OCI-LY1 (cell line): ENCODE measurements at regions not wholly inside any gene's neighbourhood (a gene's known extent, or its start where the extent isn't known, plus 50 kb on each side); places are given as distances from the start of the nearest gene placed in this dataset.

ENCODE experiments used
- H2AFZ ChIP-seq: fragments of 200-600 bp; sonication (generic), shearing (Covaris generic); 2 replicates; pipeline ENCODE4 v1.6.0; 2014; ENCODE audit warnings: antibody characterized with exemption, mild to moderate bottlenecking, low read length
- H3F3A ChIP-seq: fragments of 200-600 bp; sonication (generic), shearing (Covaris generic); 2 replicates; pipeline ENCODE4 v1.6.0; 2014; ENCODE audit warnings: mild to moderate bottlenecking, antibody characterized with exemption, low read length, moderate library complexity; ENCODE audit not compliant: insufficient read depth
- H3K27ac ChIP-seq: fragments of 200-600 bp; sonication (generic); 2 replicates; pipeline ENCODE4 v1.5.1; 2014; ENCODE audit warnings: low read length, mixed run types, mild to moderate bottlenecking, low read depth; ENCODE audit not compliant: poor library complexity, severe bottlenecking
- H3K27me3 ChIP-seq: fragments of 200-600 bp; sonication (generic); 2 replicates; pipeline ENCODE4 v1.6.0; 2014; ENCODE audit warnings: antibody characterized with exemption, mild to moderate bottlenecking, low read length, moderate library complexity; ENCODE audit not compliant: insufficient read depth
- H3K36me3 ChIP-seq: fragments of 200-600 bp; sonication (generic); 2 replicates; pipeline ENCODE4 v1.6.1; 2014; ENCODE audit warnings: mild to moderate bottlenecking, antibody characterized with exemption, low read length, moderate library complexity, mixed read lengths; ENCODE audit not compliant: insufficient read depth
- H3K4me1 ChIP-seq: fragments of 200-600 bp; sonication (generic); 2 replicates; pipeline ENCODE4 v1.5.1; 2014; ENCODE audit warnings: mild to moderate bottlenecking, low read length, moderate library complexity; ENCODE audit not compliant: insufficient read depth, severe bottlenecking
- H3K4me2 ChIP-seq: fragments of 200-600 bp; sonication (generic), shearing (Covaris generic); 2 replicates; pipeline ENCODE4 v1.6.1; 2014; ENCODE audit warnings: low read length
- H3K4me3 ChIP-seq: fragments of 200-600 bp; sonication (generic); 2 replicates; pipeline ENCODE4 v1.5.1; 2014; ENCODE audit warnings: low read length, low read depth, mild to moderate bottlenecking, mixed read lengths; ENCODE audit not compliant: poor library complexity, severe bottlenecking
- H3K79me2 ChIP-seq: fragments of 200-600 bp; shearing (Covaris generic); 2 replicates; pipeline ENCODE4 v1.6.1; 2016; ENCODE audit warnings: mixed run types, low read length, mixed read lengths; ENCODE audit not compliant: insufficient read depth
- H3K9ac ChIP-seq: fragments of 200-600 bp; sonication (generic), shearing (Covaris generic); 2 replicates; pipeline ENCODE4 v1.6.1; 2014; ENCODE audit warnings: mild to moderate bottlenecking, low read length, mixed read lengths
- H3K9me2 ChIP-seq: fragments of 200-600 bp; sonication (generic), shearing (Covaris generic); 2 replicates; pipeline ENCODE4 v1.6.1; 2014; ENCODE audit warnings: low read depth, mild to moderate bottlenecking, low read length, mixed read lengths
- H3K9me3 ChIP-seq: fragments of 200-600 bp; shearing (Covaris generic); 2 replicates; pipeline ENCODE4 v1.6.1; 2014; ENCODE audit warnings: low read length, mixed read lengths
- H4K20me1 ChIP-seq: fragments of 200-600 bp; sonication (generic), shearing (Covaris generic); 2 replicates; pipeline ENCODE4 v1.6.0; 2016; ENCODE audit warnings: mild to moderate bottlenecking, low read length; ENCODE audit not compliant: insufficient read depth
- CTCF ChIP-seq: fragments of 200-600 bp; sonication (generic), shearing (Covaris generic); IDR thresholded peaks from 2 replicates; pipeline ENCODE4 v1.5.1; 2017; ENCODE audit warnings: mild to moderate bottlenecking, antibody characterized with exemption, low read length, moderate library complexity, mixed read lengths
- EZH2 ChIP-seq: fragments of 200-600 bp; sonication (generic), shearing (Covaris generic); IDR thresholded peaks from 2 replicates; pipeline ENCODE4 v1.8.0; 2017; ENCODE audit warnings: borderline replicate concordance, mixed run types, mild to moderate bottlenecking, antibody characterized with exemption, low read length, moderate library complexity, mixed read lengths

DNA sequence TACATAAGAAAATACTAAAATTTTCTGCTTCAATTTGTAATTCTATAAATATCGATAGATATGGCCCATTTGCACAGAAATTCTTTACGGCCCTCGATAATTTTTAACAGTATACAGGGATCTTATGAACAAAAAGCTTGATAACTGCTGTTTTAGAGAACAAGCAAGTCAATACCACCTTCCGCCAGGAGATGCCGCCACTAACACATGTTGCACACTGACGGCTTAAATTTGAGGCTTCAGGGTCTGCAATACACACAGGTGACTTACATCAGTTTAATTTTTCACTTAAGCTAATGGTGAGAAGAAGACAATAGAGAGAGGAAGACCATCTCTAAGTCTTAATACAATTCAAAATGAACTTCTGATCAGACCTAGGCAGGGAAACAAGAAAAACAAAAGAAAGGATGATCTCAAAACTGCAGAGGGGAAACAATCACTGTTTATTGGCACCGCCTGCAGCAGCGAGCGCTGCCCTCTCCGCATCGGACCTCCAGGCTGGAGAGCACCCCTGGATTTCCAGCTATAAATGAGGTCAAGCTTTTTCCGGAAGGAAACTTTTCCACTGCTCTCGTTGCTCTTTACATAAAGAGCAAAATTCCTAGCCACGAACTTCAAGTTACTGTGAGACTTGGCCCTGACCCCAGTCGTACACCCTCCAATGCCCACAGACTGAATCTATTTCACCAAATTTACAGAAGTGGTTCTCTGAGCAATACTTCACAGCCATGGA is 53.9 kb downstream of the OTOR start:
- Histone ChIP-seq H3K27me3 (no peaks in the 10 kb centered on the region), H3K9ac (no peak overlapping the region), H3K4me2 (no peak overlapping the region), H3K79me2 (no peaks in the 10 kb centered on the region), H2AFZ (no peak overlapping the region), H4K20me1 (no peaks in the 10 kb centered on the region), H3K36me3 (no peaks in the 10 kb centered on the region), H3K4me3 (no peak overlapping the region), H3K27ac (no peak overlapping the region), H3K9me2 (no peaks in the 10 kb centered on the region), H3F3A (no peaks in the 10 kb centered on the region), H3K4me1 (no peaks in the 10 kb centered on the region), H3K9me3 (no peaks in the 10 kb centered on the region)
- peak; percentile 79 for TF ChIP-seq CTCF
- no peak for TF ChIP-seq EZH2

DNA sequence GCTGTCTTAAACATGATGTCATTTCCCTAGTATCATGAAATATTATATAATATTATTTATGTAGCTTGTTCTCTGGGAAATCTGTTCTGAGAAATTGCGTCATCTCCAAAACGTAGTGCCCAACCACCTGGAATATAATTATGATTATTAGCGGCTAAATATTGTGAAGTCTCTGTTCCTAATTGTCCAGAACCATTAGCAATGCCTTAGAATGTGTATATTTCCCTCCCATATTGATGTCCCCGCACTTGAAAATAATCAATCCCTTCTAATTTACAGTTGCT is 54.4 kb downstream of the OTOR start:
- H3K4me1 ChIP-seq, result no peaks in the 10 kb centered on the region
- no peaks in the 10 kb centered on the region for H3K9me3 ChIP-seq
- H3K9me2 ChIP-seq, result no peaks in the 10 kb centered on the region
- H3F3A ChIP-seq, result no peaks in the 10 kb centered on the region
- H3K79me2 ChIP-seq, result no peaks in the 10 kb centered on the region
- H3K4me2 ChIP-seq, result no peak overlapping the region
- no peak overlapping the region for H2AFZ ChIP-seq
- no peak overlapping the region for H3K27ac ChIP-seq
- H3K9ac ChIP-seq, result no peak overlapping the region
- no peaks in the 10 kb centered on the region for H3K36me3 ChIP-seq
- H4K20me1 ChIP-seq, result no peaks in the 10 kb centered on the region
- H3K4me3 ChIP-seq, result no peak overlapping the region
- TF ChIP-seq EZH2 (no peak), CTCF (no peak)
- H3K27me3 ChIP-seq, result no peaks in the 10 kb centered on the region

DNA sequence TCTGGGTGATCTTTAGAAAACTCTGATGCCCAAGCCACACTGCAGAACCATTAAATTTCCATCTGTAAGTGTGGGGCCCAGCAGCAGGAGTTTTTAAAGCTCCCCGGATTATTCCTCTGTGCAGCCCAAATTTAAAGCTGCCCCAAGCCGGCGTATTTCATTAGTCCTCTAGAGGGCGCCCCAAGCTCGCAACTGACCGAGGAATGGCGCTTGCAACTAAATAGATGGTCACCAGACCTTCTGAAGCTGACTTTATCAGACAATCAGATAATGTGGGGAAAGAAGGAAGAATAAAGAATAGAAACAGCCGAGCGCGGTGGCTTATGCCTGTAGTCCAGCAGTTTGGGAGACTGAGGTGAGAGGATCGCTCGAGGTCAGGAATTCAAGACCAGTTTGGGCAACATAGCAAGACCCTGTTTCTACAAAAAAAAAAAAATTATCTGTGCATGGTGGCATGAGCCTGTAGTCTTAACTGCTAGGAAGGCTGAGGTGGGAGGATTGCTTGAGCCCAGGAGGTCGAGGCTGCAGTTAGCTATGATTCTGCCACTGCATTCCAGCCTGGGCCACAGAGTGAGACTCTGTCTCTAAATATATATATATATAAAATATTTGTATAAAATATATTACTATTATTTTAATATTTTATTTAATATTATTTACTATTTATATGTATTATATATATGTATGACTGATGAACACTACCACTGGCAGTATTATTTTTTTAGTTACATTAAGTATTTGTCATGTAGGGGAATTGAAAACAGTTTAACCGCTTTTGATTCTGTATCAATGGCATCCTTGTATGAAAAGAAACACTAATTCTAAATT is 56.0 kb downstream of the OTOR start:
- Histone ChIP-seq H3K9me3 (no peaks in the 10 kb centered on the region), H3K4me1 (no peaks in the 10 kb centered on the region), H3K4me3 (no peak overlapping the region), H3F3A (no peaks in the 10 kb centered on the region), H3K36me3 (no peaks in the 10 kb centered on the region), H3K79me2 (no peaks in the 10 kb centered on the region), H3K4me2 (no peak overlapping the region), H2AFZ (no peak overlapping the region), H3K9ac (no peak overlapping the region), H3K27me3 (no peaks in the 10 kb centered on the region), H3K9me2 (no peaks in the 10 kb centered on the region), H4K20me1 (no peaks in the 10 kb centered on the region), H3K27ac (no peak overlapping the region)
- TF ChIP-seq CTCF (peak; percentile 86), EZH2 (no peak)
